Testis (tissue), 2 donors: ENCODE measurements at regions not wholly inside any gene's neighbourhood (a gene's known extent, or its start where the extent isn't known, plus 50 kb on each side); places are given as distances from the start of the nearest gene placed in this dataset.

ENCODE experiments used
- POLR2A ChIP-seq: fragments of 450-650 bp; IDR thresholded peaks from one replicate; pipeline ENCODE4 v1.6.1; 2017; ENCODE audit warnings: antibody characterized with exemption, mild to moderate bottlenecking, moderate library complexity
- TF ChIP-seq, protein P1 (sequence below), 3 experiments: fragments of 450-650 bp in 2 of 3; fragments of 200-600 bp in 1 of 3; sonication (generic) in 1 of 3; IDR thresholded peaks; one replicate each; pipeline ENCODE4 v1.5.1; 2016 to 2019; ENCODE audit warnings: antibody characterized with exemption in 3 of 3, mild to moderate bottlenecking in 2 of 3, moderate library complexity in 1 of 3

DNA sequence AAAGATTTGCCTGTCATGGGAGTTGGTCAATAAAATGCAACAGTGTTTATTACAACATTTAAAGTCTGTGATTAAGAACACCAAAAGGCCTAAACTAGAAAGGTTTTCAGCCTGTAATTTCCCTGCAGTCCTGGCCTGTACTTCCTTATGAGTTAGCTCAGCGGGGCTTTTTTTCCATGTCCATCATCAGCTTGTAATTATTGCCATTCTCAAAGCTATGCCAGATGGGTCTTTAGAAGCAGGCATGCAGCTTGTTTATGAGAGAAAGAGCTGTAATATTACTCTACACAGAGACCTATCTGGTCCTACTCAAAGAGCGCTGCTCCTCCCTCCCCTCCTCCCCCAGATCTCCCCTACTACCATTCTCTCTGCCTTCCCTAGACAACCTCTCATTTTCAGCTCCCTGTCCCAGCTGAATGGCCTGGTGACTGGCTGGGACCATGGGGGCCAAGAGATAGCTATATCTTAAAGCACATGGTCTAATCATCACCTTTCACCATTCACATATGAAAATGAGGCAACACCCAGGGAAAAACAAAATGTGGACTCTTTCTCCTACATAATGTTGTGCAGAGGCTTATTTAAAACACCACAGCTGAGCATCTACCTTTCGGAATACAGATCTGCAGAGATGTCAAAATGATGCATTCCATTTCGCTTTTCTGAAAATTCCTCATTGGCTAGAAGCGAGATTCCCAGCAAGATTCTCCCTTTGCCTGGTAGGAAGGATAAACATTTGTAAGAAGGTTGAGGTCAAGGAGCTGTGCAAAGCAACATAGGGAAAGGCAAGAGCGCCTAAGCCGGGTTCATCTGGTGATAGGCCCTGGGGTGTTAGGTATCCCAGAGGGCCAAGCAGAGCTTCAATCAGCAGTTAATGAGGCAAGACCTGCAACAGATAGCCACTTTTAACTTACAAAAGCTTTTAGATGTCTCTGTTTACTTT, 209.7 kb upstream of the CDKN3 start:
- TF ChIP-seq, protein P1, sequence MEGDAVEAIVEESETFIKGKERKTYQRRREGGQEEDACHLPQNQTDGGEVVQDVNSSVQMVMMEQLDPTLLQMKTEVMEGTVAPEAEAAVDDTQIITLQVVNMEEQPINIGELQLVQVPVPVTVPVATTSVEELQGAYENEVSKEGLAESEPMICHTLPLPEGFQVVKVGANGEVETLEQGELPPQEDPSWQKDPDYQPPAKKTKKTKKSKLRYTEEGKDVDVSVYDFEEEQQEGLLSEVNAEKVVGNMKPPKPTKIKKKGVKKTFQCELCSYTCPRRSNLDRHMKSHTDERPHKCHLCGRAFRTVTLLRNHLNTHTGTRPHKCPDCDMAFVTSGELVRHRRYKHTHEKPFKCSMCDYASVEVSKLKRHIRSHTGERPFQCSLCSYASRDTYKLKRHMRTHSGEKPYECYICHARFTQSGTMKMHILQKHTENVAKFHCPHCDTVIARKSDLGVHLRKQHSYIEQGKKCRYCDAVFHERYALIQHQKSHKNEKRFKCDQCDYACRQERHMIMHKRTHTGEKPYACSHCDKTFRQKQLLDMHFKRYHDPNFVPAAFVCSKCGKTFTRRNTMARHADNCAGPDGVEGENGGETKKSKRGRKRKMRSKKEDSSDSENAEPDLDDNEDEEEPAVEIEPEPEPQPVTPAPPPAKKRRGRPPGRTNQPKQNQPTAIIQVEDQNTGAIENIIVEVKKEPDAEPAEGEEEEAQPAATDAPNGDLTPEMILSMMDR (IDR thresholded peaks at IDR 0.05) = no peak
- TF ChIP-seq POLR2A = no peak
